ENCODE measurements at regions not wholly inside any gene's neighbourhood (a gene's known extent, or its start where the extent isn't known, plus 50 kb on each side); places are given as distances from the start of the nearest gene placed in this dataset.

DNA sequence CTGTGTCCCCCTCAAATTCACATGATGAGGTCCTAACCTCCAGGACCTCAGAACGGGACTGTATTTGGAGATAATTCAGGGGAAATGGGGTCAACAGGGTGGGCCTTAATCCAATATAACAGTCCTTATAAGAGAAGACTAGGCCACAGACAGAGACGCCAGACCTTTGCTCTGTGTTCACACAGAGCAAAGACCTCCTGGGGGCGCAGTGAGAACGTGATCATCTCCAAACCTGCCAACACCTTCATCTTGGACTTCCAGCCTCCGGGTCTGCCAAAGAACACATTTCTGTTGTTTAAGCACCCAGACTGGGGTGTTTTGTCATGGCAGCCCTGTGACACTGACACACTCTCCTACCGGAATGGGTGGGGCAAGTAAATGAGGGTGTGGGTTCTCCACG is 250.2 kb downstream of the MN1 start:
- Histone ChIP-seq H3K23me2 (ENCODE audit: low read depth, low read length) (no peaks in the 10 kb centered on the region), H3K18ac (ENCODE audit: extremely low read depth, low read length) (peak overlapping the region; percentile 32; the same call in 1 of the 2 replicates), H3K56ac (replicated peaks; ENCODE audit: insufficient read length, low read depth, low read length) (no peak overlapping the region), H2AK5ac (ENCODE audit: low read depth, low read length) (no peak overlapping the region), H4K5ac (ENCODE audit: insufficient read length, low read depth, low read length) (no peak overlapping the region), H3K36me3 (ENCODE audit: control insufficient read depth in 2 of 4, insufficient read depth in 4 of 4, low read length in 3 of 4) (no peaks in the 10 kb centered on the region), H3K27me3 (replicated peaks in 1 of 4; ENCODE audit: control insufficient read depth in 3 of 4, extremely low read depth in 1 of 4, insufficient read depth in 3 of 4, low read length in 3 of 4) (no peaks in the 10 kb centered on the region), H3K27ac (ENCODE audit: low read depth, low read length) (no peak overlapping the region), H3K9ac (replicated peaks in 1 of 4; ENCODE audit: extremely low read depth in 1 of 4, low read depth in 3 of 4, low read length in 3 of 4) (no peak overlapping the region), H3K79me1 (ENCODE audit: low read depth, low read length) (no peaks in the 10 kb centered on the region), H3K14ac (ENCODE audit: insufficient read length) (no peak overlapping the region), H3K4me2 (ENCODE audit: insufficient read depth in 1 of 2, low read depth in 2 of 2, low read length in 2 of 2) (no peak overlapping the region), H2BK12ac (ENCODE audit: low read depth, low read length) (no peak overlapping the region), H3K4me3 (ENCODE audit: extremely low read depth in 1 of 4, insufficient read depth in 2 of 4, low read depth in 3 of 4, low read length in 4 of 4) (no peak overlapping the region), H4K20me1 (replicated peaks in 1 of 2; ENCODE audit: control insufficient read depth in 1 of 2, insufficient read depth in 2 of 2, low read length in 2 of 2) (no peaks in the 10 kb centered on the region), H3K9me3 (ENCODE audit: insufficient read depth in 2 of 2, low read depth in 1 of 2, low read length in 1 of 2) (peaks cover 0 to 7% of the 10 kb centered on the region in 2 experiments; a peak in 1 of 4 replicates), H4K91ac (replicated peaks; ENCODE audit: insufficient read length, low read length) (no peak overlapping the region), H3K79me2 (ENCODE audit: control insufficient read depth in 1 of 2, insufficient read depth in 2 of 2, low read length in 2 of 2) (no peaks in the 10 kb centered on the region), H3K4me1 (replicated peaks in 1 of 4; ENCODE audit: control insufficient read depth in 3 of 4, insufficient read depth in 4 of 4, low read length in 3 of 4) (peaks cover 3 to 17% (median 8%) of the 10 kb centered on the region in 4 experiments), H2BK20ac (ENCODE audit: low read length) (no peak overlapping the region), H2BK120ac (replicated peaks; ENCODE audit: low read depth, low read length) (no peak overlapping the region), H4K8ac (ENCODE audit: extremely low read depth, insufficient read depth, low read length) (no peak overlapping the region), H3K4ac (replicated peaks; ENCODE audit: insufficient read length, low read depth, low read length) (no peak overlapping the region), H2BK5ac (ENCODE audit: low read depth, low read length) (no peak overlapping the region), H2BK15ac (ENCODE audit: low read length) (0 out of 2 replicates have a peak overlapping the region, but pooled peaks have one; percentile 61), H3K23ac (ENCODE audit: insufficient read length) (no peak overlapping the region), H2AFZ (ENCODE audit: low read length) (no peak overlapping the region)
- no peak for DNase-seq (ENCODE audit: low read depth in 1 of 2, low spot score in 2 of 2)
- 90% methylated on average over 7 of the region's 7 CpGs; no CpG with 5 or more reads in 1 of the 2 experiments for WGBS, 2 experiments (ENCODE audit: extremely low coverage in 1 of 2, insufficient coverage in 1 of 2, insufficient read length in 1 of 2, insufficient replicate concordance in 2 of 2, low coverage in 1 of 2, low lambda C conversion rate in 2 of 2, missing lambda C conversion rate in 1 of 2)
- ChIA-PET CTCF (ENCODE audit: partially characterized antibody) (interaction anchor here (0.8 to 1.7 kb wide), 3 partner anchors 17 to 254 kb away, joined by 3 to 4 read pairs (median 3); no protein-coding TSS in a partner anchor), POLR2A (ENCODE audit: partially characterized antibody) (no interaction called here)
- FAIRE-seq = no peak
- TF ChIP-seq TAF1 (IDR thresholded peaks at IDR 0.05; ENCODE audit: low read depth, low read length) (no peak), NANOG (IDR thresholded peaks at IDR 0.05; ENCODE audit: insufficient read depth, low read depth, low read length, poor library complexity, severe bottlenecking) (no peak), BRCA1 (IDR thresholded peaks at IDR 0.05; ENCODE audit: low read depth, low read length) (no peak), SRF (IDR thresholded peaks at IDR 0.05; ENCODE audit: low read depth, low read length) (no peak), SP4 (IDR thresholded peaks at IDR 0.05; ENCODE audit: low read length) (no peak), YY1 (IDR thresholded peaks at IDR 0.05; ENCODE audit: low read depth, low read length) (no peak), SAP30 (IDR thresholded peaks at IDR 0.05; ENCODE audit: insufficient read depth, insufficient replicate concordance, low read length) (no peak), TCF12 (IDR thresholded peaks at IDR 0.05; ENCODE audit: low read depth, low read length) (no peak), JUND (IDR thresholded peaks at IDR 0.05; ENCODE audit: low read length) (no peak), ASH2L (IDR thresholded peaks at IDR 0.05; ENCODE audit: low read length) (no peak), BACH1 (IDR thresholded peaks at IDR 0.05; ENCODE audit: low read length) (no peak), CEBPB (IDR thresholded peaks at IDR 0.05; ENCODE audit: low read depth, low read length) (no peak), CTBP2 (IDR thresholded peaks at IDR 0.05; ENCODE audit: borderline replicate concordance, insufficient read depth, insufficient read length, low read length) (no peak), POLR2A (IDR thresholded peaks at IDR 0.05; ENCODE audit: control extremely low read depth in 1 of 2, low read depth in 2 of 2, low read length in 2 of 2) (no peak)
- TF ChIP-seq, protein P1, sequence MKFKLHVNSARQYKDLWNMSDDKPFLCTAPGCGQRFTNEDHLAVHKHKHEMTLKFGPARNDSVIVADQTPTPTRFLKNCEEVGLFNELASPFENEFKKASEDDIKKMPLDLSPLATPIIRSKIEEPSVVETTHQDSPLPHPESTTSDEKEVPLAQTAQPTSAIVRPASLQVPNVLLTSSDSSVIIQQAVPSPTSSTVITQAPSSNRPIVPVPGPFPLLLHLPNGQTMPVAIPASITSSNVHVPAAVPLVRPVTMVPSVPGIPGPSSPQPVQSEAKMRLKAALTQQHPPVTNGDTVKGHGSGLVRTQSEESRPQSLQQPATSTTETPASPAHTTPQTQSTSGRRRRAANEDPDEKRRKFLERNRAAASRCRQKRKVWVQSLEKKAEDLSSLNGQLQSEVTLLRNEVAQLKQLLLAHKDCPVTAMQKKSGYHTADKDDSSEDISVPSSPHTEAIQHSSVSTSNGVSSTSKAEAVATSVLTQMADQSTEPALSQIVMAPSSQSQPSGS (IDR thresholded peaks at IDR 0.05; ENCODE audit: low read length) = no peak

All from H1 (cell line).